Hematopoietic multipotent progenitor cell treated with erythropoietin and hydrocortisone succinate and interleukin-3 and kit ligand, for 6 days (in vitro differentiated cells): ENCODE measurements at regions not wholly inside any gene's neighbourhood (a gene's known extent, or its start where the extent isn't known, plus 50 kb on each side); places are given as distances from the start of the nearest gene placed in this dataset.
"Not testable (repeated sequence)": the region's sequence is repeated elsewhere in the genome, so short reads cannot be mapped to it uniquely, and the experiment has no call there.

Experiments used
- DNase-seq: peaks from one replicate; pipeline ENCODE4 v3.0.0-alpha.2; 2015

- no peak for DNase-seq
Measured at GRCh38 chr9:115675834-115676233, 477.8 kb upstream of the PAPPA start.

DNA sequence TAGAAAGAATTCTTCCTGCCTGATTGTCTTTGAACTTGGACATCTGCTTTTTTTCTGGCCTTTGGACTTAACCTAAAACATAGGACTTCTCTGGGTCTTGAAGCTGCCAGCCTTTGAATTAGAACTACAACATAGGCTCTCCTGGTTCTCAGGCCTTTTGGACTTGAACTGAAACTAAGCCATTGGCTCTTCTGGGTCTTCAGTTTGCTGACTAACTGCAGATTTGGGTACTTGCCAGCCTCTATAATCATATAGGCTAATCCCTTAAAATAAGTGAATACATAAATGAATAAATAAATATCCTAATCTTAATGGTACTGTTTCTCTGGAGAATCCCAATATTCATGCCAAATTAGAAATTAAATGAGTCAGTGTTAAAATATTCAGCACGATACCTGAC, 473.4 kb upstream of the PAPPA start:
- no peak for DNase-seq

GRCh38 chr9:115681585-115681984, 472.0 kb upstream of the PAPPA start:
- no peak for DNase-seq

GRCh38 chr9:115686069-115686468, 467.5 kb upstream of the PAPPA start:
- DNase-seq = no peak

DNA sequence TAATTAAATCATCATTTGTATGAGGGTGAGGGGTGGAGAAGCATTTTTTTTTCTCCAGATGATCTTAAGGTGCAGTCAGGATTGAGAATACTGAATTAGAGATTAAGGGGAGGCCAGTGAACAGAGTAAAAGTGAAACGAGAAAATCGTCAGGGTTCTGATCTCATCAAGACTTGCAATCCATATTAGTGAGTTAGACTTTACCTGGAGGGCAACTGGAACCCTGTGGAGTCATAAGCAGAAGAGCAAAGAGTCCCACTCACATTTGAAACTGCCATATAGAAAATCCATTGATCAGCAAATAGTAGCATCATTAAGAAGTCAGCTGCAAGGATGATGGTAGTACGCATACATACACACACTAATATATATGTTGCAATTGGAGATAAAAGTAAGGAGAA, 466.2 kb upstream of the PAPPA start:
- no peak for DNase-seq

GRCh38 chr9:115689331-115689730, 464.3 kb upstream of the PAPPA start:
- DNase-seq = no peak

DNA sequence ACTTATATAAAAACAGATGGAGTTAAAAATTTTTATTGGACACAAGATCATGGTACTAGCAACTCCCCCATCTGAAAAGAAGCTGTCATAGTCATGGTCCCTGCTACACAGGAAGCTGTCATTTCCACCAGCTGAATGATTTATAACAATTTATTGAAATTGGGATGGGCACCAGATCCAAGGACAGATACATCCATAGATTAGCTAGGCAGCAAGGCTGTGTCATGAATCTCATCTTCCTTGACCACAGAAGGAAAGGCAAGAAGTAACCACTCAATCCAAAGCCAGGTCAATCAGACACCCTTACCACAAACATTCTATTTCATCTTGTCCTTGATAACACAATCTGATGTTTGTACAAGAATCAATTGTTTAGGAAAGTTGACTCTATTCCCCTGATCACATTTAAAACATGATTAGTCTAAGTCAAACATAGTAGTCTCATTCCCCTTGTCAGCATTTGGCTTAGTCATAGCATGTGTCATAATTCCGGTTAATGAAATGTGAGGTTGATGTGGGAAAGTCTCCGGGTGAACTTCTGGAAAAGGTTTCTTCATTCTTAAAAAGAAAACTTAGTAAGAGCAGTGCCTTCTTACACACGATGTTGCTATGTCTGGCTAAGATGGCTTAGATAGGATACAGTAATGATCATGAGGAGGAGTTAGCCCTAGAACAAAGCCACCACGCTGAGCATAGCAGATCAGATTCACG, 462.6 kb upstream of the PAPPA start:
- DNase-seq = no peak

DNA sequence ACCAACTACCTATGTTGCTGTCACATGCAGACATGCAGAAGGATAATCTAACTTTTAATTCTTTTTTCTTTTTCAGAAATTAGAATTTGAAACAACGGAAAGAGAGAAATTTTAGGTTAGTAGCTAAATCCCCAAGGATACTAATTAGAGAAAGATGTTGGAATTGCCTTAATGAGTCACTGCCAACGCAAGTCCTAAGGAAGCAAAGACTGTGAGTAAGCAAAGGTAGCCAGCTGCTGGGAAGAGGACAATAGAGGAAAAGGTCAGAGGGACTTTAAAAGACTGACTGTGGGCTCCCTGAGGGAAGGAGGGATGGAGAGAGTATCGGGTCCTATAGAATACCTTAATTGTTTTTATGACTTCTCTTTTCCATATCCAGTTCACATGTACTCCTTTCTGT, 461.9 kb upstream of the PAPPA start:
- no peak for DNase-seq

GRCh38 chr9:115692868-115693267, 460.7 kb upstream of the PAPPA start:
- not testable (repeated sequence) for DNase-seq

DNA sequence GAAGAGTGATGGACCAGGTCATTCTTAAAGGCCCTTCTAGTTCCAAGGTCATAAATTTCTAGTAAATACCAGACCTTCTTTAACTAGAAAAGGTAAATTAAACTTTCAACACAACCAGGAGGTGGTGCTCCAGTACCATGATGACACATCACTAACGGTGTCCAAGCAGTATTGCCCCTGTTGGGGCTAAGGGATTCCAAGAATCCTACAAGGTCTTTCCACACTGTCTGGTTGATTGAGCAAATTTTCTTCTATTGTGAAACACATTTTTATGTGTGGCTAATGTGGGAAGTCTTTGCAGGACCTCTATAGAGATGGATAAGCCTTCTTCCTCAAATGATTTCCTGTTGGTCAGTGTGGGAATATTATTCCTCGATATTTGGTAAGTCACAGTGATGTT, 459.6 kb upstream of the PAPPA start:
- peak; percentile 13 for DNase-seq

DNA sequence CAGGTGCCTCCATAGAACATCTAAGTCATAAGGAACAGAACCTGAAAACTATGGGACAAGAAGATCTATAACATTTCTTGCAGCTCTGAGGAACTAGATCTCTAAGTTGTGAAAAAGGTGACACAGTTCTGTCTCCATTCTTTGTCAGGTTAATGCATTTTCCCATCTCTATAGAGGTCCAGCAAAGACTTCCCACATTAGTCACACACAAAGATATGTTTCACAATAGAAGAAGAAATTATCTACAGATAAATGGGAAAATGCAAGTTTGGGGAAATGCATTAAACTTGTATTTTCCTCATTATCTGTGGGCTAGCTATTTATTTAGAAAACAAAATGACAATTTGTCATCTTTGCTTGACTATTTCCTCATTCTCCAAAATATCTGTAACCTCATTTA, 458.6 kb upstream of the PAPPA start:
- DNase-seq = no peak

- no peak for DNase-seq
Measured at GRCh38 chr9:115712981-115713380, 440.6 kb upstream of the PAPPA start.

DNA sequence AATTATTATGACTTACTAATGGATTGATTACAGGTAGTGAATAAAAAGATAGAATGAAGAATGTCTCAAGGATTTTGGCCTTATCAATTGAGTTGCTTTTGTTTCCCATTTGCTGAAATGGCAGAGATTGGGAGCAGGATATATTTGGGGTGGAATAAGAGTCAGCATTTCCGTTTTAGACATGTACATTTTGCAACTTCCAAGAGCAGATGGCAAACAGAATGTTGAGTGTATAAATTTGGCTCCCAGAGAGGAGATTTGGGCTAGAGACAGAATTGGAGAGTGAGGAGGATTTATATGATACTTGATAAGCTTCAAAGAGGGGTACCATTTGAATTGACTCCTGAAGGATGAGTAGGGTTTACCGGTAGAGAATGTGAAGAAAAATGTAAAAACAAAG, 437.9 kb upstream of the PAPPA start:
- DNase-seq = no peak

DNA sequence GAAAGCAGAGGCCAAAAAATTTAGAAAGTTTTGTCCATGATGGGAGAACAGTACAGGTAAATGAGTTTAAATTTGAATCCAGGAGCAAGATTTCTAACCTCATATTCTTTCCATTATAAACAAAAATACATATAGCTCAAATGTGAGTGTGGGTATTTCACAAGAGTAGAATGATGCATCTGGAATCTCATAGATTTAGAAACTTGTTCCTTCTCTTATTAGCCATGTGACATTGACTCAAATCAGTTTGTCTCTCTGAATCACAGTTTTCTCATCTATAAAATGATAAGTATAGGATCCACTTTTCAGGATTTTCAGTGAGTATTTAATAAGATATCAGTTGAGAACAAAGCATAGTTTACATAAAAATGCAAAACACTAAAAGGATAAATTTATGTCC, 436.3 kb upstream of the PAPPA start:
- no peak for DNase-seq

DNA sequence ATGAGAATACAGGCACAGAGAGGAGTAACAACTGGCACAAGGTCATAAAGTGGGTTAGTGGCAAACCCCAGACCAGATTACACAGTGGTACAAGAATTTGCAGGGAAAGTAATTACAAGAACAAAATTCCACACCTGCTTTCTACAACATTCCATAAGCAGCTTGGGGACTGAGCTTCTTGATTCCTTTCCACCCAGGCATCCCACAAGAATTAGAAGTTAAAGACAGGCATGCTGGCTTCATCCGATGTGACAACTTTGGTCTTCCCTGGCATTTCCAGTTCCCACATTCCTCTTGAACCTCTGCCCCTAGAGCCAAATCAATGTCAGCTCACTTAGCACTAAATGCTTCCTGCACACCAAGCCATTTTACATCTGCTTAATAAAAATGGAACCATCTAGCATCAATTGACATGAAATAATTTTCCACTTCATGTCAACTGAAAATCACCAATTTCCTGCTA, 435.8 kb upstream of the PAPPA start:
- no peak for DNase-seq

DNA sequence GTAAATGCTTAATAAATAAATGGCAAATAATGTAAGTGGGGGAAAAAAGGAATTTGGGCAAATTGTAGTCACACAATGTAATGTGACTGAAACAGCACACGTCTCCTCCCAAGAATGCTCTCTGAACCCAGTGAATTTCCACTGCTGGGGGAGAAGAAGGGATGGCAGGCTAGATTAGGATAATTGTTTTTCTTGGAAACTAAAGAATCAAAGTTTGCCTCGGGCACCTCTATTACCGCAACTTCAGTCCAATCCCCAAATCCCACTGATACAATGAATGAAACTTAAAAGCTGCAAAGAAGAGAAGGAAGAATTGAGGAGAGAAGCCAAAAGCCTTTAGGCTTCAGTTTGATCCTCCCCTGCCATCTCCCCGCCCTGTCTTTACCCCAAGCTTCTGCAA, 423.2 kb upstream of the PAPPA start:
- DNase-seq = no peak

DNA sequence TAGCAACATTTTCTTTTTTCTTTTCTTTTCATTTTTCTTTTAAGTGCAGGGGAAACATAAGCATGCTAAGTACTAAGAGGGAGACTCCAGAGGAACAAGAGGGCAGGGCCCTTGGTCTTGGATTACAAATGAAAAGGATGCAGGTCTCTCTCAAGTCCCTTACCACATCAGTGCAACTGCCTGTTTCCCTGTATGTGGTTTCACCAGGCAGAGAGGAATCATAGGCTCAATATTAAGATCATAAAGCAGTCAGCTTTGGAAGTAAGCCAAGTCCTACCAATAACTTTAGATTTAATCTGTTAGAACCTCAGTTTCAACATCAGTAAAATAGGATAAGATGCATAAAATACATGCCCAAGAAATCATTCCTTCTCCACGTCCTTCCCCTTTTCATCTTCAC, 422.7 kb upstream of the PAPPA start:
- DNase-seq = no peak

- DNase-seq = no peak
Measured at GRCh38 chr9:115733318-115734110, 420.1 kb upstream of the PAPPA start.

GRCh38 chr9:115739096-115739875, 414.3 kb upstream of the PAPPA start:
- no peak for DNase-seq

DNA sequence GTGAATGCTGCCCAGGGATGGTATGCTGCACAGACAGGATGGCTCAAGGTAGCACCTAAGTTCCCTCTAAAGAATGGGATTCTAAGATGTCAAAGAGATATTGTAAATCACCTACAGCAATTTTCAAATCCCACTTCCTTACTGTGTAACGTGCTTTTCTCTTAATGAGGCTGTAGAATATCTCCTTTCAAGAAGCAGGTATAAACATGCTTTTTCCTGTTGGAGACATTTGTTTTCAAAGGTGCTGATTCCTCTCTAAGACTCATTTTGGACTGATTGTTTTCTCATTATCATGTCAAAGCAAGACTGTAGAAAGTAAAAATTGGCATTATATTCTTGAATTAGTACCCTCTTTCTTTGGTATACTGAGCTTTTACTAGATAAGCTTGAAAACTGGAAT, 412.6 kb upstream of the PAPPA start:
- DNase-seq = no peak

DNA sequence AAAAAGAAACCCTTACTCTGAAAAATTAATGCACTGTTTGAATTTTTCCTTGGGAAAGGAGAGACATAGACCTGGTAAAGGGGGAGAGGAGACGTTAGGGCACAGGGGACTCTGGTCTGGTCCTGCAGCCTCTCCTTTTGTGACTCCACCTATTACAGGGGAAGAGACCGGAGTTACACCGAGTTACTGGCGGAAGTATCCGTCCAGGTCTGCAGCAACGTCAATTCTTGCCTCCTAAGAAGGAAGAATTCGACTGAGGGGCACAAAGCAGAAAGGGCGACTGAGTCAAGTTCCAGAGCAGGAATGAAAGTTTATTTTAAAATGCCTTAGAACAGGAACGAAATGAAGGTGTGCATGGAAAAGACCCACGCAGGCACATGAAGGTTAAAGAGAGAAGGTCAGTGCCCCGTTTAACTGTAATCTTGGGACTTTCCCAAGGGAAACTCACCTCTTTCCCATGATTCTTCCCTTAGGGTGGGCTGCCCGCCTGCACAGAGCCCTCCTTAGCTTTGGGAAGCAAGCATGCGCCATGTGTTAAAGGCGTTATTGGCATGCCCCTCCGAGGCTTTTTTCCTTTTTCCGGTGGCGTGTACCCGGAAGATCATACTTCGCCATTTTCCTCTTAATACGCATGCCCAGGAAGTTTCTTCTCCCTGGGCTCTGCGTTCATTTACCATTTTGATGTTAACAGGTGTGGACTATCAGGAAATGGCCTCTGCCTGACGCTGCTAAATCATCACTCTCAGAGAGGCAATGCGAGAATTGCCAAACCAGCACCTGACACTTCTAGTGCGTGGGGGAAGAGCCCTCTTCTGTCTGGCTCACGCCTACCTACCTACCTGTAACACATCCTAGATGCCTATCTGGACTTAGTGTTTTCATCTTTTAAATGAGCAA, 409.6 kb upstream of the PAPPA start:
- no peak for DNase-seq

DNA sequence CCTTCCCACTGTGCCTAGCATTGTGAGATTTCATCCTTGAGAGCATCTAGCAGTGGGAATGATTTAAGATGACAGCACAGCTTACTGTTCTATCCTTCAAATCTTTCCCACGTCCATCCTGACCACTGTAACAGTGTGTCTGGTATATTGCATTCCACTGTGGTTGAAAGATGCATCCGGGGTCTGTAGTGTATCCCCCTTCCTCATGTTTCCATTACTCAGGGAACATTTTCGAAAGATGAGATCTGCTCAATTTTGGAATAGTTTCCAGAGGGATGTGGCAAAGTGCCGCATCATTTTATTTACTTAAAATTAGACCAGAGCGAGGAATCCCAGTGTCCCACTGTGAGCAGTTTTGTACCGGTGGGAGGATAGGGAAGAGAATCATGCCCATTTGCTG, 407.1 kb upstream of the PAPPA start:
- no peak for DNase-seq

- no peak for DNase-seq
Measured at GRCh38 chr9:115747731-115748130, 405.9 kb upstream of the PAPPA start.
